ENCODE measurements at regions not wholly inside any gene's neighbourhood (a gene's known extent, or its start where the extent isn't known, plus 50 kb on each side); places are given as distances from the start of the nearest gene placed in this dataset.

- Mint-ChIP-seq H3K27me3 (ENCODE audit: unreplicated experiment) (peaks cover 20% of the 10 kb centered on the region), H3K27ac (ENCODE audit: unreplicated experiment) (no peak overlapping the region), H3K4me1 (ENCODE audit: unreplicated experiment) (peaks cover 5% of the 10 kb centered on the region), H3K36me3 (ENCODE audit: unreplicated experiment) (no peaks in the 10 kb centered on the region), H3K9me3 (ENCODE audit: unreplicated experiment) (peaks cover 11% of the 10 kb centered on the region), H3K4me3 (ENCODE audit: unreplicated experiment) (no peak overlapping the region)
- DNase-seq (ENCODE audit: extremely low spot score, unreplicated experiment) = no peak
- no peak for TF ChIP-seq CTCF (IDR thresholded peaks at IDR 0.05)
These were observed 55.5 kb downstream of the GSPT2 start for GRCh38 chrX:51798701-51799100.

GRCh38 chrX:51802917-51803688 lies 59.9 kb downstream of the GSPT2 start:
- Mint-ChIP-seq H3K4me1 (ENCODE audit: unreplicated experiment) (peaks cover 10% of the 10 kb centered on the region), H3K9me3 (ENCODE audit: unreplicated experiment) (peaks cover 12% of the 10 kb centered on the region), H3K27me3 (ENCODE audit: unreplicated experiment) (peaks cover 16% of the 10 kb centered on the region), H3K27ac (ENCODE audit: unreplicated experiment) (peak overlapping the region; percentile 83), H3K36me3 (ENCODE audit: unreplicated experiment) (peaks cover 8% of the 10 kb centered on the region), H3K4me3 (ENCODE audit: unreplicated experiment) (peak overlapping the region; percentile 97)
- no peak for DNase-seq (ENCODE audit: extremely low spot score, unreplicated experiment)
- peak; percentile 18 for TF ChIP-seq CTCF (IDR thresholded peaks at IDR 0.05)

GRCh38 chrX:51803833-51804232 lies 60.6 kb downstream of the GSPT2 start:
- Mint-ChIP-seq H3K27ac (ENCODE audit: unreplicated experiment) (no peak overlapping the region), H3K27me3 (ENCODE audit: unreplicated experiment) (peaks cover 13% of the 10 kb centered on the region), H3K36me3 (ENCODE audit: unreplicated experiment) (peaks cover 8% of the 10 kb centered on the region), H3K4me1 (ENCODE audit: unreplicated experiment) (peaks cover 10% of the 10 kb centered on the region), H3K4me3 (ENCODE audit: unreplicated experiment) (peak overlapping the region; percentile 97), H3K9me3 (ENCODE audit: unreplicated experiment) (peaks cover 12% of the 10 kb centered on the region)
- no peak for TF ChIP-seq CTCF (IDR thresholded peaks at IDR 0.05)
- DNase-seq (ENCODE audit: extremely low spot score, unreplicated experiment) = no peak

GRCh38 chrX:51804741-51805140 lies 61.5 kb downstream of the GSPT2 start:
- no peak for DNase-seq (ENCODE audit: extremely low spot score, unreplicated experiment)
- H3K4me1 Mint-ChIP-seq (ENCODE audit: unreplicated experiment) = peaks cover 10% of the 10 kb centered on the region
- H3K36me3 Mint-ChIP-seq (ENCODE audit: unreplicated experiment) = peaks cover 8% of the 10 kb centered on the region
- H3K27ac Mint-ChIP-seq (ENCODE audit: unreplicated experiment) = no peak overlapping the region
- no peak overlapping the region for H3K4me3 Mint-ChIP-seq (ENCODE audit: unreplicated experiment)
- peak; percentile 12 for TF ChIP-seq CTCF (IDR thresholded peaks at IDR 0.05)
- H3K27me3 Mint-ChIP-seq (ENCODE audit: unreplicated experiment) = peaks cover 12% of the 10 kb centered on the region
- H3K9me3 Mint-ChIP-seq (ENCODE audit: unreplicated experiment) = peaks cover 12% of the 10 kb centered on the region

GRCh38 chrX:51813886-51814460 lies 70.7 kb downstream of the GSPT2 start:
- no peak overlapping the region for H3K27ac Mint-ChIP-seq (ENCODE audit: unreplicated experiment)
- H3K27me3 Mint-ChIP-seq (ENCODE audit: unreplicated experiment) = no peaks in the 10 kb centered on the region
- peaks cover 13% of the 10 kb centered on the region for H3K9me3 Mint-ChIP-seq (ENCODE audit: unreplicated experiment)
- no peak overlapping the region for H3K4me3 Mint-ChIP-seq (ENCODE audit: unreplicated experiment)
- H3K36me3 Mint-ChIP-seq (ENCODE audit: unreplicated experiment) = peaks cover 4% of the 10 kb centered on the region
- no peak for TF ChIP-seq CTCF (IDR thresholded peaks at IDR 0.05)
- no peaks in the 10 kb centered on the region for H3K4me1 Mint-ChIP-seq (ENCODE audit: unreplicated experiment)
- no peak for DNase-seq (ENCODE audit: extremely low spot score, unreplicated experiment)

Measured in osteocyte (in vitro differentiated cells).